ENCODE measurements at regions not wholly inside any gene's neighbourhood (a gene's known extent, or its start where the extent isn't known, plus 50 kb on each side); places are given as distances from the start of the nearest gene placed in this dataset.

DNA sequence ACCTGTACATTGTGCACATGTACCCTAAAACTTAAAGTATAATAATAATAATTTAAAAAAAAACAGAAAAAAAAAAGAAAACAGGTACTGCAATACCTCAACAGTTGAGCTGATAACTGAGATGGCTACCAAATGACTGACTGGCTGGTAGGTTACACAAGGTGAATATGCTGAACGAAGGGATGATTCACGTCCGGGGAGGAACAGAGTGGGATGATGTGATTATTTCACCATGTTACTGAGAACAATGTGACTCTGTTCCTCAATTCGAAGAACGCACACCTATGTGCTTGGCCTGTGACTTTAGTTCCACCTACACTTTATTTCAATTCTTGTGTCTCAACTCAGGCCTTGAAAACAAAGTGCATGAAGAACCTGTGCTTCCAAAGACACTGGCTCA is 111.7 kb downstream of the CXXC4 start:
- Histone ChIP-seq H3K4me1 (no peaks in the 10 kb centered on the region), H3K4me3 (no peak overlapping the region), H3K27ac (no peak overlapping the region), H3K36me3 (no peaks in the 10 kb centered on the region), H3K9me3 (no peaks in the 10 kb centered on the region), H3K27me3 (no peaks in the 10 kb centered on the region)
- intact Hi-C loops (cut with DNase I; ENCODE audit: low total_unique reads) = no loop called here
- DNase-seq = no peak
- TF ChIP-seq, protein P1, sequence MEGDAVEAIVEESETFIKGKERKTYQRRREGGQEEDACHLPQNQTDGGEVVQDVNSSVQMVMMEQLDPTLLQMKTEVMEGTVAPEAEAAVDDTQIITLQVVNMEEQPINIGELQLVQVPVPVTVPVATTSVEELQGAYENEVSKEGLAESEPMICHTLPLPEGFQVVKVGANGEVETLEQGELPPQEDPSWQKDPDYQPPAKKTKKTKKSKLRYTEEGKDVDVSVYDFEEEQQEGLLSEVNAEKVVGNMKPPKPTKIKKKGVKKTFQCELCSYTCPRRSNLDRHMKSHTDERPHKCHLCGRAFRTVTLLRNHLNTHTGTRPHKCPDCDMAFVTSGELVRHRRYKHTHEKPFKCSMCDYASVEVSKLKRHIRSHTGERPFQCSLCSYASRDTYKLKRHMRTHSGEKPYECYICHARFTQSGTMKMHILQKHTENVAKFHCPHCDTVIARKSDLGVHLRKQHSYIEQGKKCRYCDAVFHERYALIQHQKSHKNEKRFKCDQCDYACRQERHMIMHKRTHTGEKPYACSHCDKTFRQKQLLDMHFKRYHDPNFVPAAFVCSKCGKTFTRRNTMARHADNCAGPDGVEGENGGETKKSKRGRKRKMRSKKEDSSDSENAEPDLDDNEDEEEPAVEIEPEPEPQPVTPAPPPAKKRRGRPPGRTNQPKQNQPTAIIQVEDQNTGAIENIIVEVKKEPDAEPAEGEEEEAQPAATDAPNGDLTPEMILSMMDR (IDR thresholded peaks at IDR 0.05) = no peak
- TF ChIP-seq POLR2AphosphoS5 (IDR thresholded peaks at IDR 0.05) (no peak), EP300 (IDR thresholded peaks at IDR 0.05) (no peak), POLR2A (IDR thresholded peaks at IDR 0.05) (no peak)
- 94 to 96% (median 95%) methylated on average over 5 of the region's 5 CpGs for WGBS, 5 donors

DNA sequence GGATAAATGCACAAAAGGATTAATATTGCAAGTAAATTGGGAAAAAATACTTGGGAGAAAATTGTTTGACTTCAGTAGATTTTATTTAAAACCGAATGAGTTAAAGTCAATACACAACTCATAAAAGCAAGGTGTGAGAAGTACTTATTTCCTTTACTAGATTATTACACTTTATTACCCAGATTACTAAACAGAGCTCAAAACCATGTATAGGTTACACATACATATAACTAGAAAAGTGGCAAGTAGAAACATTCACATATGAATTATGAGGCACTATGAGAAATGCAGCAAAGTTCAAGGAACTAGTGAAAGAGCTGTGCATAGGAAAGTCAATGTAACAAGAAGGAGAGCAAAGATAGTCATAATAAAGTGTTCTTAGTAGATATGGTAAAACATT is 113.0 kb downstream of the CXXC4 start:
- H3K4me1 ChIP-seq = no peaks in the 10 kb centered on the region
- intact Hi-C loops (cut with DNase I; ENCODE audit: low total_unique reads) = no loop called here
- H3K27me3 ChIP-seq = no peaks in the 10 kb centered on the region
- no peak for DNase-seq
- WGBS, 5 donors = 80 to 92% (median 82%) methylated on average over 1 of the region's 1 CpG
- no peak for TF ChIP-seq POLR2AphosphoS5 (IDR thresholded peaks at IDR 0.05)
- TF ChIP-seq POLR2A (IDR thresholded peaks at IDR 0.05) = no peak
- no peak for TF ChIP-seq EP300 (IDR thresholded peaks at IDR 0.05)
- TF ChIP-seq, protein P1 (IDR thresholded peaks at IDR 0.05) = no peak
- H3K36me3 ChIP-seq = no peaks in the 10 kb centered on the region
- no peak overlapping the region for H3K4me3 ChIP-seq
- no peaks in the 10 kb centered on the region for H3K9me3 ChIP-seq
- no peak overlapping the region for H3K27ac ChIP-seq

DNA sequence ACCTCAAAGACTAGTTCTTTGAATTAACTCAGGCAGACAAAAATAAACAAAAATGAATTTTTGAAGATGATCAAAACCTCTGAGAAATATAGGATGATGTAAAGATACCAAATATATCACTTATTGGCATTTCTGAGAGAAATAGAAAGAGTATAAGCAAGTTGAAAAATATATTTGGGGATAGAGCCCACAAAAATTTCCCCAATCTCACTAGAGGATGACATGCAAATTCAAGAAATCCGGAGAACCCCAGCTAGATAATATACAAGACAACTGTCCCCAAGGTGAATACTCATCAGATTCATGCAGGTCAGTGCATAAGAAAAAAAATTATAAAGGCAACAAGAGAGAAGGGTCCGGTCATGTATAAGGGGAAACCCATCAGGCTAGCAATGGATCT is 129.1 kb downstream of the CXXC4 start:
- no peaks in the 10 kb centered on the region for H3K27me3 ChIP-seq
- WGBS, 5 donors = 91 to 94% (median 92%) methylated on average over 2 of the region's 2 CpGs
- H3K36me3 ChIP-seq = no peaks in the 10 kb centered on the region
- no peak for DNase-seq
- no peak overlapping the region for H3K4me3 ChIP-seq
- no peaks in the 10 kb centered on the region for H3K4me1 ChIP-seq
- H3K9me3 ChIP-seq = peaks cover 0 to 13% (median 2%) of the 10 kb centered on the region in 4 donors
- H3K27ac ChIP-seq = no peak overlapping the region
- intact Hi-C loops (cut with DNase I; ENCODE audit: low total_unique reads) = no loop called here
- TF ChIP-seq POLR2A (IDR thresholded peaks at IDR 0.05) (no peak), EP300 (IDR thresholded peaks at IDR 0.05) (no peak), POLR2AphosphoS5 (IDR thresholded peaks at IDR 0.05) (no peak)
- TF ChIP-seq, protein P1 (IDR thresholded peaks at IDR 0.05) = no peak

DNA sequence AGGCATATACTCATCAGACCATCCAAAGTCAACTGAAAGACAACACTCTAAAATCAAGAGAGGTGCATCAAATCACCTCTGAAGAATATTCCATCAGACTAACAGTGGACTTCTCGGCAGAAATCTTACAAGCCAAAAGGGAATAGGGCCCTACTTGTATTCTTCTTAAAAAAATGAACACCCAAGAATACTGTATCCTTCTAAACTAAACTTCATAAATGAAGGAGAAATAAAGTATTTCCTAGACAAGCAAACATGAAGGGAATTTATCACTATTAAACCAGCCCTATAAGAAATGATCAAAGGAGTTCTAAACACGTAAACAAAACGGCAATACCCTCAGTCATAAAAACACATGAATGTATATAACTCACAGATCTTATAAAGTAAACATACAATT is 141.2 kb downstream of the CXXC4 start:
- intact Hi-C loops (cut with DNase I; ENCODE audit: low total_unique reads) = no loop called here
- DNase-seq = no peak
- TF ChIP-seq EP300 (IDR thresholded peaks at IDR 0.05) = no peak
- no peak for TF ChIP-seq POLR2AphosphoS5 (IDR thresholded peaks at IDR 0.05)
- TF ChIP-seq, protein P1 (IDR thresholded peaks at IDR 0.05) = no peak
- no peak for TF ChIP-seq POLR2A (IDR thresholded peaks at IDR 0.05)
- Histone ChIP-seq H3K9me3 (peaks cover 0 to 44% (median 31%) of the 10 kb centered on the region in 4 donors), H3K36me3 (no peaks in the 10 kb centered on the region), H3K4me1 (no peaks in the 10 kb centered on the region), H3K27ac (no peak overlapping the region), H3K4me3 (no peak overlapping the region), H3K27me3 (no peaks in the 10 kb centered on the region)
- WGBS, 5 donors = 83 to 92% (median 91%) methylated on average over 3 of the region's 3 CpGs

Data from stomach (tissue), 8 donors.